Neuronal stem cell (in vitro differentiated cells): ENCODE measurements at regions not wholly inside any gene's neighbourhood (a gene's known extent, or its start where the extent isn't known, plus 50 kb on each side); places are given as distances from the start of the nearest gene placed in this dataset.
A peak's percentile ranks its signal among the peaks of the same experiment; 100 is the strongest.

Source experiments
- DNase-seq: peaks from one replicate; pipeline ENCODE4 v3.0.0-alpha.2; 2013; ENCODE audit warnings: low spot score
- H2AFZ ChIP-seq: one replicate; pipeline ENCODE4 v1.6.1; 2013; ENCODE audit warnings: mild to moderate bottlenecking, low read length, inconsistent platforms
- H2AK5ac ChIP-seq: 2 replicates; pipeline ENCODE4 v1.6.1; 2013; ENCODE audit warnings: low read depth, mild to moderate bottlenecking, inconsistent platforms, low read length, moderate library complexity, mixed read lengths
- H2BK120ac ChIP-seq: 2 replicates; pipeline ENCODE4 v1.6.1; 2013; ENCODE audit warnings: low read depth, mild to moderate bottlenecking, inconsistent platforms, low read length, moderate library complexity, mixed read lengths
- H2BK12ac ChIP-seq: one replicate; pipeline ENCODE4 v1.6.1; 2013; ENCODE audit warnings: low read length, inconsistent platforms
- H2BK15ac ChIP-seq: 2 replicates; pipeline ENCODE4 v1.6.1; 2013; ENCODE audit warnings: mild to moderate bottlenecking, low read length, inconsistent platforms, mixed read lengths
- H2BK5ac ChIP-seq: one replicate; pipeline ENCODE4 v1.6.1; 2013; ENCODE audit warnings: inconsistent platforms, mild to moderate bottlenecking, low read length, moderate library complexity
- H3K14ac ChIP-seq: one replicate; pipeline ENCODE4 v1.6.1; 2013; ENCODE audit warnings: low read length, inconsistent platforms
- H3K18ac ChIP-seq: 2 replicates; pipeline ENCODE4 v1.6.1; 2013; ENCODE audit warnings: low read length, inconsistent platforms
- H3K23ac ChIP-seq: 2 replicates; pipeline ENCODE4 v1.6.1; 2013; ENCODE audit warnings: low read depth, mild to moderate bottlenecking, mixed read lengths, low read length, inconsistent platforms; ENCODE audit not compliant: poor library complexity
- H3K27ac ChIP-seq: replicated peaks from 3 replicates; pipeline ENCODE4 v1.5.1; 2013; ENCODE audit warnings: low read length, inconsistent platforms
- H3K27me3 ChIP-seq, 3 experiments: 2 replicates each; pipeline ENCODE4 v1.6.1; 2013; ENCODE audit warnings: low read length in 3 of 3, mild to moderate bottlenecking in 2 of 3, inconsistent platforms in 1 of 3, low read depth in 1 of 3, mixed read lengths in 1 of 3, moderate library complexity in 1 of 3; ENCODE audit not compliant: control insufficient read depth in 3 of 3, insufficient read depth in 3 of 3
- H3K36me3 ChIP-seq, 2 donors: replicated peaks in 1 of 2; 2 replicates each; pipeline ENCODE4 v1.6.1; 2013; ENCODE audit warnings: low read length in 2 of 2; ENCODE audit not compliant: control insufficient read depth in 2 of 2, insufficient read depth in 2 of 2
- H3K4ac ChIP-seq: 2 replicates; pipeline ENCODE4 v1.6.1; 2013; ENCODE audit warnings: inconsistent platforms, mild to moderate bottlenecking, low read length, moderate library complexity
- H3K4me1 ChIP-seq, 2 donors: 1 replicate in 1 of 2; 2 replicates in 1 of 2; pipeline ENCODE4 v1.6.1; 2013; ENCODE audit warnings: low read length in 2 of 2, low read depth in 1 of 2; ENCODE audit not compliant: control insufficient read depth in 2 of 2, insufficient read depth in 1 of 2
- H3K4me2 ChIP-seq: one replicate; pipeline ENCODE4 v1.6.1; 2013; ENCODE audit warnings: mild to moderate bottlenecking, low read length, inconsistent platforms; ENCODE audit not compliant: insufficient read depth, poor library complexity, severe bottlenecking
- H3K4me3 ChIP-seq, 2 donors: 2 replicates each; pipeline ENCODE4 v1.5.1; 2013; ENCODE audit warnings: low read length in 2 of 2, mild to moderate bottlenecking in 2 of 2, inconsistent platforms in 1 of 2, moderate library complexity in 1 of 2
- H3K79me1 ChIP-seq: one replicate; pipeline ENCODE4 v1.6.1; 2013; ENCODE audit warnings: low read depth, mild to moderate bottlenecking, inconsistent platforms, low read length, moderate library complexity
- H3K9ac ChIP-seq: one replicate; pipeline ENCODE4 v1.6.1; 2013; ENCODE audit warnings: mild to moderate bottlenecking, low read depth, low read length, inconsistent platforms; ENCODE audit not compliant: poor library complexity
- H3K9me3 ChIP-seq, 2 donors: replicated peaks in 1 of 2; 2 replicates each; pipeline versions ENCODE3 to v1.6.1; 2013; ENCODE audit warnings: low read length in 2 of 2, mild to moderate bottlenecking in 2 of 2, inconsistent platforms in 1 of 2, low read depth in 1 of 2, mixed read lengths in 1 of 2, moderate library complexity in 1 of 2; ENCODE audit not compliant: control insufficient read depth in 2 of 2, insufficient read depth in 1 of 2
- H4K8ac ChIP-seq: one replicate; pipeline ENCODE4 v1.6.1; 2013; ENCODE audit warnings: low read depth, mild to moderate bottlenecking, inconsistent platforms, low read length, moderate library complexity
- H4K91ac ChIP-seq: one replicate; pipeline ENCODE4 v1.6.1; 2013; ENCODE audit warnings: low read length, low read depth, mild to moderate bottlenecking, inconsistent platforms; ENCODE audit not compliant: poor library complexity
- WGBS, 2 donors: extraction: QIAGEN DNeasy Blood & Tissue Kit; methylation state at CpG; one replicate each; pipeline ENCODE4 v1.1.7; 2013; ENCODE audit warnings: missing lambda C conversion rate in 2 of 2, mixed read lengths in 1 of 2; ENCODE audit not compliant: insufficient read length in 2 of 2, insufficient replicate concordance in 1 of 2; ENCODE audit errors: extremely low coverage in 2 of 2; 5-methylcytosine and 5-hydroxymethylcytosine counted together

GRCh38 chr21:26719750-26720149 lies 125.5 kb downstream of the ADAMTS1 start:
- Histone ChIP-seq H2AFZ (no peak overlapping the region), H2BK12ac (no peak overlapping the region), H3K4me2 (no peak overlapping the region), H3K36me3 (no peaks in the 10 kb centered on the region), H3K23ac (no peak overlapping the region), H3K4ac (no peak overlapping the region), H3K9ac (no peak overlapping the region), H3K9me3 (no peaks in the 10 kb centered on the region), H2BK5ac (no peak overlapping the region), H3K27me3 (no peaks in the 10 kb centered on the region), H3K4me3 (no peak overlapping the region), H3K14ac (no peak overlapping the region), H4K8ac (no peak overlapping the region), H2BK15ac (no peak overlapping the region), H3K79me1 (no peaks in the 10 kb centered on the region), H3K27ac (no peak overlapping the region), H3K18ac (no peak overlapping the region), H2AK5ac (no peak overlapping the region), H3K4me1 (no peaks in the 10 kb centered on the region), H4K91ac (no peak overlapping the region), H2BK120ac (no peak overlapping the region)
- WGBS, 2 donors: no CpG with 5 or more reads among the region's 9 CpGs
- DNase-seq: no peak

GRCh38 chr21:26717146-26717739 lies 128.0 kb downstream of the ADAMTS1 start:
- no peak overlapping the region for H3K23ac ChIP-seq
- H4K8ac ChIP-seq: no peak overlapping the region
- H4K91ac ChIP-seq: no peak overlapping the region
- no peak overlapping the region for H3K4ac ChIP-seq
- no peak overlapping the region for H3K9ac ChIP-seq
- H3K18ac ChIP-seq: no peak overlapping the region
- no peak for DNase-seq
- H3K4me2 ChIP-seq: no peak overlapping the region
- no peak overlapping the region for H2AFZ ChIP-seq
- no peak overlapping the region for H2BK15ac ChIP-seq
- no peak overlapping the region for H3K4me3 ChIP-seq
- H2BK5ac ChIP-seq: no peak overlapping the region
- no peak overlapping the region for H3K27ac ChIP-seq
- no peak overlapping the region for H3K14ac ChIP-seq
- no peak overlapping the region for H2AK5ac ChIP-seq
- H3K36me3 ChIP-seq: no peaks in the 10 kb centered on the region
- H3K79me1 ChIP-seq: no peaks in the 10 kb centered on the region
- WGBS, 2 donors: no CpG with 5 or more reads among the region's 5 CpGs
- no peak overlapping the region for H2BK120ac ChIP-seq
- no peaks in the 10 kb centered on the region for H3K9me3 ChIP-seq
- no peak overlapping the region for H2BK12ac ChIP-seq
- H3K27me3 ChIP-seq: no peaks in the 10 kb centered on the region
- H3K4me1 ChIP-seq: no peaks in the 10 kb centered on the region

GRCh38 chr21:26715878-26716506 lies 129.2 kb downstream of the ADAMTS1 start:
- Histone ChIP-seq H2BK12ac (no peak overlapping the region), H3K4me3 (no peak overlapping the region), H2AK5ac (no peak overlapping the region), H3K9me3 (no peaks in the 10 kb centered on the region), H2BK5ac (no peak overlapping the region), H3K4ac (no peak overlapping the region), H3K4me1 (no peaks in the 10 kb centered on the region), H3K9ac (no peak overlapping the region), H4K91ac (no peak overlapping the region), H2BK120ac (no peak overlapping the region), H4K8ac (no peak overlapping the region), H3K18ac (no peak overlapping the region), H3K23ac (no peak overlapping the region), H2BK15ac (no peak overlapping the region), H3K79me1 (no peaks in the 10 kb centered on the region), H3K36me3 (no peaks in the 10 kb centered on the region), H3K27me3 (no peaks in the 10 kb centered on the region), H2AFZ (peak overlapping the region; percentile 34), H3K14ac (no peak overlapping the region), H3K4me2 (no peak overlapping the region), H3K27ac (no peak overlapping the region)
- no CpG with 5 or more reads among the region's 7 CpGs for WGBS, 2 donors
- peak; percentile 49 for DNase-seq

- H3K4ac ChIP-seq: no peak overlapping the region
- H3K36me3 ChIP-seq: no peaks in the 10 kb centered on the region
- no peak overlapping the region for H2BK5ac ChIP-seq
- no peak overlapping the region for H3K4me3 ChIP-seq
- H2BK15ac ChIP-seq: no peak overlapping the region
- no peak overlapping the region for H2AK5ac ChIP-seq
- DNase-seq: no peak
- H3K9ac ChIP-seq: no peak overlapping the region
- H3K14ac ChIP-seq: no peak overlapping the region
- H3K18ac ChIP-seq: no peak overlapping the region
- no peak overlapping the region for H2BK120ac ChIP-seq
- no peaks in the 10 kb centered on the region for H3K79me1 ChIP-seq
- no peaks in the 10 kb centered on the region for H3K9me3 ChIP-seq
- no CpG with 5 or more reads among the region's 4 CpGs for WGBS, 2 donors
- no peak overlapping the region for H4K8ac ChIP-seq
- no peak overlapping the region for H2AFZ ChIP-seq
- H2BK12ac ChIP-seq: no peak overlapping the region
- H3K4me2 ChIP-seq: no peak overlapping the region
- H4K91ac ChIP-seq: no peak overlapping the region
- H3K23ac ChIP-seq: no peak overlapping the region
- H3K27me3 ChIP-seq: no peaks in the 10 kb centered on the region
- no peak overlapping the region for H3K27ac ChIP-seq
- no peaks in the 10 kb centered on the region for H3K4me1 ChIP-seq
Measured at GRCh38 chr21:26715116-26715515, 130.1 kb downstream of the ADAMTS1 start.
